CD4-positive, alpha-beta T cell (primary cell): ENCODE measurements at regions not wholly inside any gene's neighbourhood (a gene's known extent, or its start where the extent isn't known, plus 50 kb on each side); places are given as distances from the start of the nearest gene placed in this dataset.

ENCODE experiments used
- ATAC-seq: fragments of 200-7000 bp; cut with Tn5 transposase; one replicate; pipeline ENCODE4 v1.10.0; 2022; ENCODE audit warnings: mild to moderate bottlenecking; ENCODE audit not compliant: poor library complexity
- CTCF ChIA-PET: fragments of 350-600 bp; sonication (Branson Sonifier 250); formaldehyde crosslinking; loops from one replicate; lab custom pipeline; 2021; ENCODE audit warnings: antibody characterized with exemption, inconsistent platforms; lab: Charles Lee
- POLR2A ChIA-PET: fragments of 350-600 bp; sonication (Branson Sonifier 250); formaldehyde crosslinking; loops from one replicate; lab custom pipeline; 2021; ENCODE audit warnings: antibody characterized with exemption, inconsistent platforms; lab: Charles Lee
- DNase-seq, 14 experiments: peaks; one replicate each; pipeline ENCODE4 v3.0.0-alpha.2; 2013 to 2020; ENCODE audit warnings: mixed read lengths in 2 of 14
- H3K27ac ChIP-seq, 2 donors: one replicate each; pipeline versions ENCODE4 v1.5.1 to v1.7.0; 2013; ENCODE audit warnings: low read length in 2 of 2, low read depth in 1 of 2, mild to moderate bottlenecking in 1 of 2
- H3K27me3 ChIP-seq, 2 experiments: 1 replicate in 1 of 2; 2 replicates in 1 of 2; pipeline versions ENCODE4 v1.6.1 to v1.7.0; 2013; ENCODE audit warnings: low read length in 2 of 2, control low read depth in 1 of 2, mild to moderate bottlenecking in 1 of 2, moderate library complexity in 1 of 2; ENCODE audit not compliant: insufficient read depth in 2 of 2, control insufficient read depth in 1 of 2
- H3K36me3 ChIP-seq: one replicate; pipeline ENCODE4 v1.6.1; 2013; ENCODE audit warnings: low read length, control low read depth; ENCODE audit not compliant: insufficient read depth
- H3K4me1 ChIP-seq: one replicate; pipeline ENCODE4 v1.6.1; 2013; ENCODE audit warnings: low read length, control low read depth; ENCODE audit not compliant: insufficient read depth
- H3K4me3 ChIP-seq: one replicate; pipeline ENCODE4 v1.5.1; 2013; ENCODE audit warnings: mild to moderate bottlenecking, low read length, moderate library complexity
- H3K9me3 ChIP-seq, 2 experiments: 1 replicate in 1 of 2; 2 replicates in 1 of 2; pipeline versions ENCODE4 v1.6.1 to v1.7.0; 2013; ENCODE audit warnings: low read length in 2 of 2, mild to moderate bottlenecking in 2 of 2, control low read depth in 1 of 2, moderate library complexity in 1 of 2; ENCODE audit not compliant: control insufficient read depth in 1 of 2, insufficient read depth in 1 of 2
- H3K27ac Mint-ChIP-seq: one replicate; pipeline ENCODE4 v1.8.0; 2020; ENCODE audit warnings: mixed read lengths
- H3K27me3 Mint-ChIP-seq: one replicate; pipeline ENCODE4 v1.8.0; 2021; ENCODE audit warnings: mixed read lengths
- H3K36me3 Mint-ChIP-seq: one replicate; pipeline ENCODE4 v1.8.0; 2021; ENCODE audit warnings: low read depth, mixed read lengths
- H3K4me1 Mint-ChIP-seq: one replicate; pipeline ENCODE4 v1.8.0; 2021; ENCODE audit warnings: low read depth, mixed read lengths
- H3K4me3 Mint-ChIP-seq: one replicate; pipeline ENCODE4 v1.8.0; 2020; ENCODE audit warnings: mild to moderate bottlenecking, mixed read lengths
- H3K9me3 Mint-ChIP-seq: one replicate; pipeline ENCODE4 v1.8.0; 2020; ENCODE audit warnings: mixed read lengths
- CTCF ChIP-seq: fragments of 200-600 bp; IDR thresholded peaks from one replicate; pipeline ENCODE4 v1.8.0; 2022; ENCODE audit warnings: antibody characterized with exemption, mild to moderate bottlenecking
- intact Hi-C, 2 experiments: fragments of 100-400 bp; cut with DNase I in 1 of 2; cut with micrococcal nuclease in 1 of 2; formaldehyde crosslinking; loops; one replicate each; pipeline versions ENCODE4 v1.15.1 to v1.9.0; 2023 to 2025; cut with DNase I, micrococcal nuclease

GRCh38 chr18:78783564-78783960 lies 196.1 kb upstream of the SALL3 start:
- H3K9me3 ChIP-seq: peaks cover 0 to 19% of the 10 kb centered on the region in 2 experiments
- ChIA-PET CTCF (no interaction called here), POLR2A (no interaction called here)
- H3K27me3 ChIP-seq: no peaks in the 10 kb centered on the region
- no peaks in the 10 kb centered on the region for H3K27me3 Mint-ChIP-seq
- H3K36me3 ChIP-seq: no peaks in the 10 kb centered on the region
- no peak overlapping the region for H3K27ac Mint-ChIP-seq
- no peak for ATAC-seq
- intact Hi-C loops: no loop called here
- H3K4me3 Mint-ChIP-seq: no peak overlapping the region
- no peaks in the 10 kb centered on the region for H3K4me1 ChIP-seq
- H3K9me3 Mint-ChIP-seq: no peaks in the 10 kb centered on the region
- no peaks in the 10 kb centered on the region for H3K4me1 Mint-ChIP-seq
- no peak for TF ChIP-seq CTCF
- no peak for DNase-seq
- H3K27ac ChIP-seq: no peak overlapping the region
- no peak overlapping the region for H3K4me3 ChIP-seq
- H3K36me3 Mint-ChIP-seq: no peaks in the 10 kb centered on the region

GRCh38 chr18:78784861-78785260 lies 194.8 kb upstream of the SALL3 start:
- no peaks in the 10 kb centered on the region for H3K27me3 ChIP-seq
- Mint-ChIP-seq H3K36me3 (no peaks in the 10 kb centered on the region), H3K4me3 (no peak overlapping the region), H3K27me3 (no peaks in the 10 kb centered on the region), H3K4me1 (no peaks in the 10 kb centered on the region), H3K27ac (no peak overlapping the region), H3K9me3 (no peaks in the 10 kb centered on the region)
- ATAC-seq: no peak
- no peak for TF ChIP-seq CTCF
- peaks cover 0 to 21% of the 10 kb centered on the region in 2 experiments for H3K9me3 ChIP-seq
- no peaks in the 10 kb centered on the region for H3K36me3 ChIP-seq
- CTCF ChIA-PET: no interaction called here
- H3K4me1 ChIP-seq: no peaks in the 10 kb centered on the region
- no peak overlapping the region for H3K4me3 ChIP-seq
- H3K27ac ChIP-seq: no peak overlapping the region
- POLR2A ChIA-PET: no interaction called here
- intact Hi-C loops: no loop called here
- no peak for DNase-seq

- Mint-ChIP-seq H3K36me3 (no peaks in the 10 kb centered on the region), H3K4me3 (no peak overlapping the region), H3K27ac (no peak overlapping the region), H3K4me1 (no peaks in the 10 kb centered on the region), H3K27me3 (peaks cover 3% of the 10 kb centered on the region), H3K9me3 (no peaks in the 10 kb centered on the region)
- H3K4me3 ChIP-seq: no peak overlapping the region
- ChIA-PET POLR2A (no interaction called here), CTCF (no interaction called here)
- ATAC-seq: no peak
- no peak for TF ChIP-seq CTCF
- no peak for DNase-seq
- no peaks in the 10 kb centered on the region for H3K36me3 ChIP-seq
- no peaks in the 10 kb centered on the region for H3K4me1 ChIP-seq
- no peak overlapping the region for H3K27ac ChIP-seq
- intact Hi-C loops: no loop called here
- H3K9me3 ChIP-seq: peaks cover 0 to 21% of the 10 kb centered on the region in 2 experiments
- no peaks in the 10 kb centered on the region for H3K27me3 ChIP-seq
These were observed 193.9 kb upstream of the SALL3 start for GRCh38 chr18:78785706-78786105.
